Esophagus muscularis mucosa (tissue), 2 donors: ENCODE measurements at regions not wholly inside any gene's neighbourhood (a gene's known extent, or its start where the extent isn't known, plus 50 kb on each side); places are given as distances from the start of the nearest gene placed in this dataset.

Experiments used
- EP300 ChIP-seq: sonication (generic); formaldehyde crosslinking; IDR thresholded peaks from one replicate; pipeline ENCODE4 v1.6.1; 2017; ENCODE audit warnings: antibody characterized with exemption
- POLR2A ChIP-seq: fragments of 450-650 bp; IDR thresholded peaks from one replicate; pipeline ENCODE4 v1.6.1; 2017; ENCODE audit warnings: antibody characterized with exemption, moderate library complexity, mild to moderate bottlenecking, low read depth

- TF ChIP-seq POLR2A (no peak), EP300 (no peak)
Observed at GRCh38 chr12:97211416-97211930, 251.1 kb upstream of the RMST start.
